BE2C (cell line): ENCODE measurements at regions not wholly inside any gene's neighbourhood (a gene's known extent, or its start where the extent isn't known, plus 50 kb on each side); places are given as distances from the start of the nearest gene placed in this dataset.

Experiments used
- DNase-seq: peaks from one replicate; pipeline ENCODE4 v3.0.0-alpha.2; 2020
- H3K27me3 ChIP-seq: fragments of 250-450 bp; sonication (Bioruptor Pico); 2 replicates; pipeline ENCODE4 v1.5.1; 2020; ENCODE audit warnings: mild to moderate bottlenecking
- H3K36me3 ChIP-seq: fragments of 250-450 bp; sonication (Bioruptor Pico); 2 replicates; pipeline ENCODE4 v1.5.1; 2020; ENCODE audit warnings: mild to moderate bottlenecking
- H3K4me1 ChIP-seq: fragments of 250-450 bp; sonication (Bioruptor Pico); 2 replicates; pipeline ENCODE4 v1.5.1; 2020
- H3K4me3 ChIP-seq: 2 replicates; pipeline ENCODE4 v1.5.1; 2011; ENCODE audit warnings: low read depth, low read length
- H3K9me3 ChIP-seq: fragments of 250-450 bp; sonication (Bioruptor Pico); 2 replicates; pipeline ENCODE4 v1.5.1; 2020
- CTCF ChIP-seq: IDR thresholded peaks from 2 replicates; pipeline ENCODE4 v1.5.1; 2012; ENCODE audit warnings: mild to moderate bottlenecking, low read depth, low read length

GRCh38 chrX:69286565-69286906 is 121.3 kb upstream of the PJA1 start:
- H3K36me3 ChIP-seq: no peaks in the 10 kb centered on the region
- DNase-seq: no peak
- no peak overlapping the region for H3K4me3 ChIP-seq
- TF ChIP-seq CTCF: no peak
- no peaks in the 10 kb centered on the region for H3K27me3 ChIP-seq
- no peaks in the 10 kb centered on the region for H3K9me3 ChIP-seq
- H3K4me1 ChIP-seq: no peaks in the 10 kb centered on the region

- peak; percentile 70 for DNase-seq
- no peaks in the 10 kb centered on the region for H3K9me3 ChIP-seq
- no peaks in the 10 kb centered on the region for H3K36me3 ChIP-seq
- H3K27me3 ChIP-seq: no peaks in the 10 kb centered on the region
- peak overlapping the region; percentile 55 for H3K4me3 ChIP-seq
- peak; percentile 75 for TF ChIP-seq CTCF
- no peaks in the 10 kb centered on the region for H3K4me1 ChIP-seq
Measured at GRCh38 chrX:69285881-69286564, 120.8 kb upstream of the PJA1 start.

GRCh38 chrX:69285401-69285877 is 120.2 kb upstream of the PJA1 start:
- H3K4me3 ChIP-seq: peak overlapping the region; percentile 55
- no peaks in the 10 kb centered on the region for H3K36me3 ChIP-seq
- no peaks in the 10 kb centered on the region for H3K9me3 ChIP-seq
- no peak for DNase-seq
- no peaks in the 10 kb centered on the region for H3K4me1 ChIP-seq
- TF ChIP-seq CTCF: no peak
- no peaks in the 10 kb centered on the region for H3K27me3 ChIP-seq

- Histone ChIP-seq H3K36me3 (no peaks in the 10 kb centered on the region), H3K4me1 (no peaks in the 10 kb centered on the region), H3K4me3 (no peak overlapping the region), H3K9me3 (no peaks in the 10 kb centered on the region), H3K27me3 (no peaks in the 10 kb centered on the region)
- TF ChIP-seq CTCF: no peak
- DNase-seq: no peak
Measured at GRCh38 chrX:69284491-69284890, 119.2 kb upstream of the PJA1 start.

- no peaks in the 10 kb centered on the region for H3K36me3 ChIP-seq
- H3K27me3 ChIP-seq: no peaks in the 10 kb centered on the region
- H3K9me3 ChIP-seq: no peaks in the 10 kb centered on the region
- H3K4me1 ChIP-seq: no peaks in the 10 kb centered on the region
- TF ChIP-seq CTCF: peak; percentile 42
- no peak for DNase-seq
- H3K4me3 ChIP-seq: no peak overlapping the region
Measured at GRCh38 chrX:69282893-69283690, 117.8 kb upstream of the PJA1 start.

- no peaks in the 10 kb centered on the region for H3K36me3 ChIP-seq
Measured at GRCh38 chrX:69280933-69281332, 115.7 kb upstream of the PJA1 start.

More at GRCh38 chrX:69280933-69281332, 115.7 kb upstream of the PJA1 start:
- Histone ChIP-seq H3K4me3 (no peak overlapping the region), H3K4me1 (no peaks in the 10 kb centered on the region), H3K27me3 (no peaks in the 10 kb centered on the region), H3K9me3 (no peaks in the 10 kb centered on the region)
- no peak for DNase-seq
- no peak for TF ChIP-seq CTCF
